Aorta (tissue), 5 donors: ENCODE measurements at regions not wholly inside any gene's neighbourhood (a gene's known extent, or its start where the extent isn't known, plus 50 kb on each side); places are given as distances from the start of the nearest gene placed in this dataset.
A peak's percentile ranks its signal among the peaks of the same experiment; 100 is the strongest.

ENCODE experiments used
- ATAC-seq: fragments of 200-7000 bp; cut with Tn5 transposase; one replicate; pipeline ENCODE4 v1.9.1; 2022; ENCODE audit warnings: moderate library complexity; ENCODE audit not compliant: low FRiP score
- DNase-seq, 2 donors: peaks; one replicate each; pipeline ENCODE4 v3.0.0-alpha.2; 2020
- H3K27ac ChIP-seq, 2 donors: one replicate each; pipeline ENCODE4 v1.5.1; 2013; ENCODE audit warnings: low read length in 2 of 2, mild to moderate bottlenecking in 2 of 2, moderate library complexity in 2 of 2, control low read depth in 1 of 2, inconsistent platforms in 1 of 2, low read depth in 1 of 2
- H3K27me3 ChIP-seq, 2 donors: one replicate each; pipeline ENCODE4 v1.6.1; 2013; ENCODE audit warnings: control low read depth in 1 of 2, low read length in 1 of 2, mild to moderate bottlenecking in 1 of 2, moderate library complexity in 1 of 2; ENCODE audit not compliant: insufficient read depth in 2 of 2, control insufficient read depth in 1 of 2
- H3K36me3 ChIP-seq, 2 donors: one replicate each; pipeline ENCODE4 v1.6.1; 2013; ENCODE audit warnings: control low read depth in 1 of 2, low read length in 1 of 2, mild to moderate bottlenecking in 1 of 2; ENCODE audit not compliant: insufficient read depth in 2 of 2, control insufficient read depth in 1 of 2
- H3K4me1 ChIP-seq, 2 donors: one replicate each; pipeline ENCODE4 v1.6.1; 2013; ENCODE audit warnings: low read length in 2 of 2, control low read depth in 1 of 2, mild to moderate bottlenecking in 1 of 2, moderate library complexity in 1 of 2; ENCODE audit not compliant: insufficient read depth in 2 of 2, control insufficient read depth in 1 of 2
- H3K4me3 ChIP-seq, 2 donors: one replicate each; pipeline ENCODE4 v1.5.1; 2013; ENCODE audit warnings: low read length in 2 of 2, control low read depth in 1 of 2, mild to moderate bottlenecking in 1 of 2
- H3K9me3 ChIP-seq: one replicate; pipeline ENCODE4 v1.6.1; 2013; ENCODE audit warnings: mild to moderate bottlenecking, low read length; ENCODE audit not compliant: control insufficient read depth
- WGBS, 2 donors: extraction: QIAGEN DNeasy Blood & Tissue Kit; methylation state at CpG; one replicate each; pipeline ENCODE4 v1.1.7; 2013; 5-methylcytosine and 5-hydroxymethylcytosine counted together
- intact Hi-C, 2 donors: fragments of 100-400 bp; cut with DNase I; formaldehyde crosslinking; loops; one replicate each; pipeline versions ENCODE4 v1.14.2 to v1.15.0; 2022
- donor health status: healthy with polysubstance abuse.
- donor health status: Bipolar disorder and iron deficiency.
- donor health status: DM: no; HTN: no; CAD: no.
- donor health status: DM: no; HTN: no; CAD: no.
- donor health status: DM: yes; HTN: yes; CAD: no.

- H3K27ac ChIP-seq = no peak overlapping the region
- no peaks in the 10 kb centered on the region for H3K9me3 ChIP-seq
- no peak for DNase-seq
- peaks cover 0 to 5% of the 10 kb centered on the region in 2 donors for H3K4me1 ChIP-seq
- no peak overlapping the region for H3K4me3 ChIP-seq
- ATAC-seq = no peak
- no peaks in the 10 kb centered on the region for H3K27me3 ChIP-seq
- intact Hi-C loops = no loop called here
- no peaks in the 10 kb centered on the region for H3K36me3 ChIP-seq
- WGBS, 2 donors = 61 to 62% methylated on average over 5 of the region's 5 CpGs
Measured at GRCh38 chr5:135213027-135213386, 179.0 kb upstream of the PITX1 start.

DNA sequence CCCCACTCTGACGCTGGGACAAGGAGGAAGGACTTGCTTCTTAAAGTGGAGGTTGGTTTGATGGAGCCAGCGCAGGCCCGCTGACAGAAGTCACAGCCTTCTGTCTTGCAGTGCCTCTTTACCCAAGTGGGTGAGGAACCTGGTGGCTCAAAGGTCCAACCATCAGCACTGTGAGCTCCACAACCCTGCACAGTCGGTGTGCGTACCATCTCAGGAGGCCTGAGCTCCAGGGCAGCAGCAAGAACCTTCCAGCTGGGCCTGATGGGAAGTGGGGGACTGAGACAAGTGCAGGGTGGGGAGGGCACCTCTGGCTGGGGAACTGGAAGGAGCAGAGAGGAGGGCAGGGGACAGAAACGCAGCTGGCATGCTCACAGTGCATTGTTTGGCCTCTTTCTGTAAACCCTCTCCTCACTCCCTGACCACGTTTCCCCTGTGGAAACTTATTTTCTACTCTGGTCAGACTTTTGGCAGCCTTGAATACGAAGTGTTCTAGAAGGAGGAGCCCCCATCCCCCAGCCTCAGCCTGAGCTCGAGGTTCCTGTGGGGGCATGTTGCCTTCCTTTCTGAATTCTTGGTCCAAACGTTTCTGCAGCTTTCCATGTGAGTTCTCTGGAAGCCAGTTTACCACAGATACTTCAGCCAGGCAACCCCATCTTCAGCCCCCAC lies 178.5 kb upstream of the PITX1 start:
- DNase-seq (peak in 1 of 2 donors; percentile 17), ATAC-seq (no peak)
- Histone ChIP-seq H3K4me3 (no peak overlapping the region), H3K27me3 (no peaks in the 10 kb centered on the region), H3K27ac (peak overlapping the region in 1 of 2 donors; percentile 49), H3K4me1 (peaks cover 0 to 5% of the 10 kb centered on the region in 2 donors), H3K36me3 (no peaks in the 10 kb centered on the region), H3K9me3 (no peaks in the 10 kb centered on the region)
- intact Hi-C loops = no loop called here
- WGBS, 2 donors = 46% methylated on average over 10 of the region's 10 CpGs

DNA sequence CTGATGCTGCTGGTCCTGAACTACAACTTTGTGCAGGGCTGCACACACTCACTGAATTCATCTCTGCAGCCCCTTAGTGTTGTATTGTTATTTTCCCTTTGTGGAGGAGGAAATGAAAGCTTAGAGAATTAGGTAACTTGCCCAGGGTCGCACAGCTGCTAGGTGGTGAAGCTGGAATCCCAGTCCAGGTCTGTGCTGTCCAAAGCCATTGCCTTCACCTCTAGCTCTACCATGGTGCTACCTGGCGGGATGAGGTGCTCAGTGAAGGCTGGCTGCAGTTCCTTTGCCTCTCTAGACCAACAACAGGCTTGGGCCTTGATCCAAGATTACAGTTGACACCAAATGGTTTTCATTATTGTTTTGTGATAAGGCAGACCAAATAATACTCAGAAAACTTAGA lies 177.8 kb upstream of the PITX1 start:
- Histone ChIP-seq H3K36me3 (no peaks in the 10 kb centered on the region), H3K9me3 (no peaks in the 10 kb centered on the region), H3K4me3 (no peak overlapping the region), H3K27me3 (no peaks in the 10 kb centered on the region), H3K27ac (peak overlapping the region; percentile 53 to 92), H3K4me1 (peaks cover 0 to 5% of the 10 kb centered on the region in 2 donors)
- ATAC-seq (no peak), DNase-seq (no peak)
- 63 to 68% methylated on average over 2 of the region's 2 CpGs for WGBS, 2 donors
- intact Hi-C loops = no loop called here

GRCh38 chr5:135211083-135211790 lies 177.2 kb upstream of the PITX1 start:
- 33 to 34% methylated on average over 9 of the region's 9 CpGs for WGBS, 2 donors
- intact Hi-C loops = no loop called here
- ATAC-seq (peak; percentile 16), DNase-seq (peak in 1 of 2 donors; percentile 3)
- H3K4me1 ChIP-seq = peaks cover 0 to 5% of the 10 kb centered on the region in 2 donors
- peak overlapping the region in 1 of 2 donors; percentile 92 for H3K27ac ChIP-seq
- H3K4me3 ChIP-seq = no peak overlapping the region
- no peaks in the 10 kb centered on the region for H3K36me3 ChIP-seq
- no peaks in the 10 kb centered on the region for H3K27me3 ChIP-seq
- no peaks in the 10 kb centered on the region for H3K9me3 ChIP-seq

DNA sequence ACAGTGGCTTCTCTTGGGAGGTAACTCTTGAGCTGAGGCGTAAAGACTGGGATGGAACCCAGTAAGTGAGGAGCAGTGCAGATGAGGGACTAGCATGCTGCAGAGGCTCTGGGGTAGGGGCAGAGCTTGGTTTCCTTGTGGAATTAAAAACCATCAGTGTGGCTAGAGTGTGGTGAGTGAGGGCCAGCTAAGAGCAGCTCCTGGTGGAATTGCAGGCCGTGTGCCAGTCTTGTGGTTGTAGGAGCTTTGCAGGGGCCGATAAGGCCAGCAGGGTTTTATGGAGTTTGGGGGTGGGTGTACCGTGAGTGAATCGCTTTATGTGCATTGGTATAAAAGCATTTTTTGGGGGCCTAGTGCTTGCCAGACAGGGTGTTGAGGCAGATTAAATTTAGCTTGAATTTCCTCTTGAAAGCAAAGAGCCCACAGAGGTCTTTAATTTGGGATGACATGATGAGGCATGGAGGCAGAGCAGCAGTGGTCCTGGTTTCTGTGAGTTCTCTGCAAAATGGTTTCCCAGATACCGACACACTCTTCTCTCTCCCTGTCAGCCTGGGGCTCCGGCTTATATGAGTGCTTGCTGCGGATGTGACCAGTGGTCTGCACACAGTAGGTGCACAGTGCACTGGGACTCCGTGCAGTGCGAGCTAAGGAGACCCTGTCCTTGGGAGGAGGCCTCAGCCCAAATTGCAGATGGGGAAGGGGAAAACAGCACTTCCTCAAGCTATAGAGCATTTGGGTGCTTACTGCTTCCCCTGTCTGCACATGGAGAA lies 176.4 kb upstream of the PITX1 start:
- no peak for ATAC-seq

DNA sequence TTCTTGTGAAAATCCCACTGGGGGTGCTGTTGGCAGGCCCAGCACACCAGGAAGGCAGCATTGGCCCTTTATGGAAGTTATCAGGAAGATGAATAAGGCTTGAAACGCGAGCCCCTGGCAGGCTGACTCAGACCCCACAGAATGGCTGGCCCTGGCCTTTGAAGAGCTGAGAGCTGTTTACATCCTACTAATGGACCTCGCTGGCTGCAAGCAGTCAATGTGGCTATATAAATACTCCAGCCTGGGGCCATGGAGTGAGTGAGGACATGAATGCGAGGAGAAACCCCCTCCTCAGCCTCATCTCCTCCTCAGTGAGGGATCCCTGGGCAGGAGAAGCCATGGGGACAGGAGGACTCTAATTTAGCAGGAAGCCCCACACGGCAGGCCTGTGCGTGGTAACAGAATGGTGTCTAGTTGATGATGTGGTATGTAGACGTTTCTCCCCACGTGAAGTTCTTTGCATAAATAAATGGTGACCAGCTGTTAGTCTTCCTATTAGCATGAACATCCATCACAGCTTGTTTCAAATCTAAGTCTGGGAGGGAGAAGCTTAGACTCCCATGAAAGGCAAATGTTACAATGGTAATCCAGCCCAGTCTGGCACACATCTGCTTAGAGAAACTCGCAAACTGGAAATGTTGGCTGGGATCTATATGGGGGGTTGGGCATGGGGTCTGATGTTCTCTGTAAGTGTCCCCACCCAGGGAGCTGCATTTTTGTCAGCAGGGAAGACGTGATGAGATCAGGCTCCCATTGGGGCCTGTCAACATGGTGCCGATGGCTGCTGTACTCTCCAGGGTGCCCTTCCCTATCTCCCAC lies 175.1 kb upstream of the PITX1 start:
- 32 to 35% methylated on average over 11 of the region's 11 CpGs for WGBS, 2 donors
- peak; percentile 86 for ATAC-seq
- intact Hi-C loops = loop anchor here (2.0 to 5.0 kb wide), 2 partner anchors 33 to 38 kb away; no protein-coding TSS in a partner anchor
- peak overlapping the region; percentile 53 to 89 for H3K27ac ChIP-seq
- no peaks in the 10 kb centered on the region for H3K27me3 ChIP-seq
- no peak overlapping the region for H3K4me3 ChIP-seq
- H3K9me3 ChIP-seq = no peaks in the 10 kb centered on the region
- DNase-seq = peak; percentile 83 to 91
- peaks cover 0 to 5% of the 10 kb centered on the region in 2 donors for H3K4me1 ChIP-seq
- no peaks in the 10 kb centered on the region for H3K36me3 ChIP-seq

More for the DNA sequence above, 176.4 kb upstream of the PITX1 start:
- intact Hi-C loops = no loop called here
- Histone ChIP-seq H3K36me3 (no peaks in the 10 kb centered on the region), H3K27me3 (no peaks in the 10 kb centered on the region), H3K9me3 (no peaks in the 10 kb centered on the region), H3K27ac (peak overlapping the region in 1 of 2 donors; percentile 74), H3K4me1 (peaks cover 0 to 5% of the 10 kb centered on the region in 2 donors), H3K4me3 (no peak overlapping the region)
- peak in 1 of 2 donors; percentile 20 for DNase-seq
- WGBS, 2 donors = 73 to 74% methylated on average over 10 of the region's 10 CpGs

GRCh38 chr5:135208555-135208902 lies 174.5 kb upstream of the PITX1 start:
- Histone ChIP-seq H3K27me3 (no peaks in the 10 kb centered on the region), H3K9me3 (no peaks in the 10 kb centered on the region), H3K4me3 (no peak overlapping the region), H3K4me1 (peaks cover 0 to 5% of the 10 kb centered on the region in 2 donors), H3K27ac (peak overlapping the region; percentile 33 to 89), H3K36me3 (no peaks in the 10 kb centered on the region)
- ATAC-seq (no peak), DNase-seq (no peak)
- intact Hi-C loops = loop anchor here (2.0 to 5.0 kb wide), 2 partner anchors 34 to 38 kb away; no protein-coding TSS in a partner anchor
- WGBS, 2 donors = 44 to 47% methylated on average over 2 of the region's 2 CpGs

GRCh38 chr5:135207866-135208265 lies 173.8 kb upstream of the PITX1 start:
- Histone ChIP-seq H3K4me3 (no peak overlapping the region), H3K27ac (no peak overlapping the region), H3K9me3 (no peaks in the 10 kb centered on the region), H3K4me1 (peaks cover 0 to 5% of the 10 kb centered on the region in 2 donors), H3K27me3 (no peaks in the 10 kb centered on the region), H3K36me3 (no peaks in the 10 kb centered on the region)
- intact Hi-C loops = loop anchor here (2.0 to 5.0 kb wide), 2 partner anchors 34 to 39 kb away; no protein-coding TSS in a partner anchor
- 57 to 67% methylated on average over 6 of the region's 6 CpGs for WGBS, 2 donors
- DNase-seq = peak in 1 of 2 donors; percentile 24
- no peak for ATAC-seq
